GM18517 (cell line): ENCODE measurements at regions not wholly inside any gene's neighbourhood (a gene's known extent, or its start where the extent isn't known, plus 50 kb on each side); places are given as distances from the start of the nearest gene placed in this dataset.
"Not testable (repeated sequence)": the region's sequence is repeated elsewhere in the genome, so short reads cannot be mapped to it uniquely, and the experiment has no call there.

Experiments
- ATAC-seq: cut with Tn5 transposase; IDR thresholded peaks from one replicate; pipeline ENCODE4 v1.9.1; 2021; ENCODE audit warnings: mild to moderate bottlenecking, moderate library complexity; ENCODE audit not compliant: unreplicated experiment

- ATAC-seq = no peak
These were observed 176.2 kb upstream of the FOXF1 start for GRCh38 chr16:86334079-86334635.

- ATAC-seq = no peak
These were observed 174.8 kb upstream of the FOXF1 start for GRCh38 chr16:86335266-86336172.

GRCh38 chr16:86337138-86337537 lies 173.2 kb upstream of the FOXF1 start:
- ATAC-seq = no peak

- no peak for ATAC-seq
These were observed 172.5 kb upstream of the FOXF1 start for GRCh38 chr16:86337581-86338402.

- ATAC-seq = no peak
These were observed 171.8 kb upstream of the FOXF1 start for GRCh38 chr16:86338403-86339115.

GRCh38 chr16:86342161-86342834 lies 168.0 kb upstream of the FOXF1 start:
- ATAC-seq = no peak

GRCh38 chr16:86343027-86343795 lies 167.1 kb upstream of the FOXF1 start:
- ATAC-seq = no peak

- ATAC-seq = no peak
These were observed 166.3 kb upstream of the FOXF1 start for GRCh38 chr16:86343796-86344585.

GRCh38 chr16:86344586-86344871 lies 165.8 kb upstream of the FOXF1 start:
- ATAC-seq = no peak

- ATAC-seq = no peak
These were observed 165.4 kb upstream of the FOXF1 start for GRCh38 chr16:86344881-86345280.

GRCh38 chr16:86345516-86345915 lies 164.8 kb upstream of the FOXF1 start:
- ATAC-seq = no peak

GRCh38 chr16:86346034-86346433 lies 164.3 kb upstream of the FOXF1 start:
- no peak for ATAC-seq

GRCh38 chr16:86347090-86347489 lies 163.2 kb upstream of the FOXF1 start:
- ATAC-seq = no peak

GRCh38 chr16:86347916-86348555 lies 162.3 kb upstream of the FOXF1 start:
- no peak for ATAC-seq

GRCh38 chr16:86349338-86349900 lies 160.9 kb upstream of the FOXF1 start:
- ATAC-seq = no peak

- ATAC-seq = no peak
These were observed 160.0 kb upstream of the FOXF1 start for GRCh38 chr16:86350289-86350688.

GRCh38 chr16:86351041-86351784 lies 159.1 kb upstream of the FOXF1 start:
- ATAC-seq = no peak

- not testable (repeated sequence) for ATAC-seq
These were observed 158.6 kb upstream of the FOXF1 start for GRCh38 chr16:86351785-86352139.
